ENCODE measurements at regions not wholly inside any gene's neighbourhood (a gene's known extent, or its start where the extent isn't known, plus 50 kb on each side); places are given as distances from the start of the nearest gene placed in this dataset.

GRCh38 chr7:88391247-88391646 is 84.6 kb upstream of the STEAP4 start:
- TF ChIP-seq ZNF76 (tag by site-specific recombination; IDR thresholded peaks at IDR 0.05; ENCODE audit: borderline replicate concordance, low read depth) (no peak), CTCF (tag by site-specific recombination; IDR thresholded peaks at IDR 0.05) (no peak), PRDM10 (tag by site-specific recombination; IDR thresholded peaks at IDR 0.05) (no peak), ZNF48 (tag by site-specific recombination; IDR thresholded peaks at IDR 0.05) (no peak), MEIS1 (CRISPR knock-in tag; IDR thresholded peaks at IDR 0.05; ENCODE audit: borderline replicate concordance) (no peak), ZNF629 (tag by site-specific recombination; IDR thresholded peaks at IDR 0.05) (no peak), WT1 (tag by site-specific recombination; IDR thresholded peaks at IDR 0.05) (no peak), ZNF239 (tag by site-specific recombination; IDR thresholded peaks at IDR 0.05) (no peak), ZNF274 (IDR thresholded peaks at IDR 0.05; ENCODE audit: low read length) (no peak), ZNF274 (tag by site-specific recombination; IDR thresholded peaks at IDR 0.05; ENCODE audit: borderline replicate concordance) (no peak), MZF1 (tag by site-specific recombination; IDR thresholded peaks at IDR 0.05; ENCODE audit: borderline replicate concordance) (no peak)
